AG10803 (cell line): ENCODE measurements at regions not wholly inside any gene's neighbourhood (a gene's known extent, or its start where the extent isn't known, plus 50 kb on each side); places are given as distances from the start of the nearest gene placed in this dataset.

Experiments
- DNase-seq: peaks from one replicate; pipeline ENCODE4 v3.0.0; 2010; ENCODE audit warnings: low read depth
- H3K4me3 ChIP-seq: 2 replicates; pipeline ENCODE4 v1.5.1; 2011; ENCODE audit warnings: mild to moderate bottlenecking, low read length, control low read depth
- CTCF ChIP-seq: conservative IDR thresholded peaks from 2 replicates; pipeline ENCODE4 v1.5.1; 2011; ENCODE audit warnings: mild to moderate bottlenecking, low read length, control low read depth, inconsistent platforms

- no peak for DNase-seq
- H3K4me3 ChIP-seq: no peak overlapping the region
- TF ChIP-seq CTCF: no peak
Observed at GRCh38 chr2:184268900-184269477, 329.3 kb upstream of the ZNF804A start.

- DNase-seq: no peak
- no peak for TF ChIP-seq CTCF
- no peak overlapping the region for H3K4me3 ChIP-seq
Observed at GRCh38 chr2:184270660-184271059, 327.7 kb upstream of the ZNF804A start.

- no peak overlapping the region for H3K4me3 ChIP-seq
- no peak for TF ChIP-seq CTCF
- no peak for DNase-seq
Observed at GRCh38 chr2:184272056-184272455, 326.3 kb upstream of the ZNF804A start.

- TF ChIP-seq CTCF: no peak
Observed at GRCh38 chr2:184294831-184295230, 303.5 kb upstream of the ZNF804A start.

GRCh38 chr2:184297085-184297484 is 301.2 kb upstream of the ZNF804A start:
- no peak for DNase-seq
- H3K4me3 ChIP-seq: no peak overlapping the region
- TF ChIP-seq CTCF: no peak

More at GRCh38 chr2:184294831-184295230, 303.5 kb upstream of the ZNF804A start:
- no peak for DNase-seq
- no peak overlapping the region for H3K4me3 ChIP-seq

- H3K4me3 ChIP-seq: no peak overlapping the region
- no peak for DNase-seq
- no peak for TF ChIP-seq CTCF
Observed at GRCh38 chr2:184302506-184302905, 295.8 kb upstream of the ZNF804A start.

- no peak for TF ChIP-seq CTCF
Observed at GRCh38 chr2:184304006-184304405, 294.3 kb upstream of the ZNF804A start.

More at GRCh38 chr2:184304006-184304405, 294.3 kb upstream of the ZNF804A start:
- no peak for DNase-seq
- H3K4me3 ChIP-seq: no peak overlapping the region
